Tongue (tissue), 1 donor: ENCODE measurements at regions not wholly inside any gene's neighbourhood (a gene's known extent, or its start where the extent isn't known, plus 50 kb on each side); places are given as distances from the start of the nearest gene placed in this dataset.
A peak's percentile ranks its signal among the peaks of the same experiment; 100 is the strongest.

Source experiments
- DNase-seq: peaks from one replicate; pipeline ENCODE4 v3.0.0-alpha.2; 2015

- DNase-seq, result no peak
Observed at GRCh38 chrX:149151805-149152757, 353.0 kb downstream of the IDS start.

GRCh38 chrX:149145845-149146285 lies 359.2 kb downstream of the IDS start:
- DNase-seq, result no peak

GRCh38 chrX:149131774-149132173 lies 373.3 kb downstream of the IDS start:
- no peak for DNase-seq

GRCh38 chrX:149129767-149130166 lies 375.3 kb downstream of the IDS start:
- no peak for DNase-seq

- no peak for DNase-seq
Observed at GRCh38 chrX:149124526-149125108, 380.5 kb downstream of the IDS start.

GRCh38 chrX:149121206-149121920 lies 383.7 kb downstream of the IDS start:
- peak; percentile 16 for DNase-seq

GRCh38 chrX:149120459-149120858 lies 384.6 kb downstream of the IDS start:
- DNase-seq, result no peak

GRCh38 chrX:149114874-149115273 lies 390.2 kb downstream of the IDS start:
- DNase-seq, result no peak

- no peak for DNase-seq
Observed at GRCh38 chrX:149114001-149114400, 391.1 kb downstream of the IDS start.

GRCh38 chrX:149097786-149098185 lies 407.3 kb downstream of the IDS start:
- DNase-seq, result no peak

GRCh38 chrX:149092179-149092578 lies 412.9 kb downstream of the IDS start:
- DNase-seq, result no peak

- no peak for DNase-seq
Observed at GRCh38 chrX:149079805-149080406, 425.2 kb downstream of the IDS start.

- peak; percentile 48 for DNase-seq
Observed at GRCh38 chrX:149074398-149074797, 430.7 kb downstream of the IDS start.

- no peak for DNase-seq
Observed at GRCh38 chrX:149073479-149073878, 431.6 kb downstream of the IDS start.

- no peak for DNase-seq
Observed at GRCh38 chrX:149069899-149070298, 435.2 kb downstream of the IDS start.

GRCh38 chrX:149060921-149061320 lies 444.2 kb downstream of the IDS start:
- peak; percentile 3 for DNase-seq
